ENCODE measurements at regions not wholly inside any gene's neighbourhood (a gene's known extent, or its start where the extent isn't known, plus 50 kb on each side); places are given as distances from the start of the nearest gene placed in this dataset.

DNA sequence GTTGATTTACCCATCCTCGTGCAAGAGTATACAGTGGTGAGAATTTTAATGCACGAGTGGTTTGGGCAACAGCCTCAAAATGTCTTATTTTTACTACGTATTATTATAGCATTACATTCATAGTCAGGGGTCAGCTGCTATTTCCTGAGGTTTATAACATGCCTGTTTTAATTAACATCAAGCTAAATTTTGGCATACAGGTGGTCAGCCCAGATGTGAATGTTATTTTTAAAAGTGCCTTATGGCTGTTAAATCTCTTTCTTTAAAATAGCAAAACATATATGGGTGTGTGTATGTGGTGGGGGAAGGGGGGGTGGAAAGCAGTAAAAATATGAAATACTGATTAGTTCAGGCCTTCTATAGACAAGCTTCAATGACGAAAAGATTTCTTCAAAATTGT, 424.5 kb upstream of the CLINT1 start:
- intact Hi-C loops (cut with micrococcal nuclease) = no loop called here
- H3K9ac ChIP-seq (ENCODE audit: insufficient read depth, low read length, poor library complexity, severe bottlenecking) = no peak overlapping the region
- H3K9me3 ChIP-seq (replicated peaks in 1 of 2; ENCODE audit: control insufficient read depth in 1 of 2, insufficient read depth in 1 of 2, low read length in 2 of 2) = peaks cover 0 to 3% of the 10 kb centered on the region in 2 donors
- H3K4me2 ChIP-seq (replicated peaks; ENCODE audit: extremely low read depth, low read length, poor library complexity, severe bottlenecking) = no peak overlapping the region
- no peaks in the 10 kb centered on the region for H4K20me1 ChIP-seq (ENCODE audit: insufficient read depth, low read length)
- no peaks in the 10 kb centered on the region for H3K27me3 ChIP-seq (ENCODE audit: control insufficient read depth in 2 of 2, insufficient read depth in 2 of 2, low read length in 2 of 2)
- H3K4me1 Mint-ChIP-seq = no peaks in the 10 kb centered on the region
- TF ChIP-seq, protein P1, sequence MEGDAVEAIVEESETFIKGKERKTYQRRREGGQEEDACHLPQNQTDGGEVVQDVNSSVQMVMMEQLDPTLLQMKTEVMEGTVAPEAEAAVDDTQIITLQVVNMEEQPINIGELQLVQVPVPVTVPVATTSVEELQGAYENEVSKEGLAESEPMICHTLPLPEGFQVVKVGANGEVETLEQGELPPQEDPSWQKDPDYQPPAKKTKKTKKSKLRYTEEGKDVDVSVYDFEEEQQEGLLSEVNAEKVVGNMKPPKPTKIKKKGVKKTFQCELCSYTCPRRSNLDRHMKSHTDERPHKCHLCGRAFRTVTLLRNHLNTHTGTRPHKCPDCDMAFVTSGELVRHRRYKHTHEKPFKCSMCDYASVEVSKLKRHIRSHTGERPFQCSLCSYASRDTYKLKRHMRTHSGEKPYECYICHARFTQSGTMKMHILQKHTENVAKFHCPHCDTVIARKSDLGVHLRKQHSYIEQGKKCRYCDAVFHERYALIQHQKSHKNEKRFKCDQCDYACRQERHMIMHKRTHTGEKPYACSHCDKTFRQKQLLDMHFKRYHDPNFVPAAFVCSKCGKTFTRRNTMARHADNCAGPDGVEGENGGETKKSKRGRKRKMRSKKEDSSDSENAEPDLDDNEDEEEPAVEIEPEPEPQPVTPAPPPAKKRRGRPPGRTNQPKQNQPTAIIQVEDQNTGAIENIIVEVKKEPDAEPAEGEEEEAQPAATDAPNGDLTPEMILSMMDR (IDR thresholded peaks at IDR 0.05) = no peak
- no peaks in the 10 kb centered on the region for H3K4me1 ChIP-seq (ENCODE audit: control insufficient read depth in 1 of 2, insufficient read depth in 2 of 2, low read length in 2 of 2)
- peaks cover 0 to 1% (median 1%) of the 10 kb centered on the region in 3 donors for H3K27me3 Mint-ChIP-seq (ENCODE audit: low read depth in 3 of 3)
- DNase-seq = no peak
- H3K4me3 ChIP-seq (replicated peaks in 1 of 3; ENCODE audit: low read depth in 2 of 3, low read length in 3 of 3) = no peak overlapping the region
- H2AFZ ChIP-seq (ENCODE audit: insufficient read depth, low read depth, low read length, poor library complexity, severe bottlenecking) = no peak overlapping the region
- H3K9me3 Mint-ChIP-seq = peaks cover 0 to 6% (median 2%) of the 10 kb centered on the region in 7 donors
- no peaks in the 10 kb centered on the region for H3K36me3 ChIP-seq (replicated peaks in 1 of 2; ENCODE audit: control insufficient read depth in 1 of 2, insufficient read depth in 2 of 2, low read length in 2 of 2)
- no peak overlapping the region for H3K27ac ChIP-seq (ENCODE audit: low read depth in 1 of 2, low read length in 2 of 2)
- WGBS (ENCODE audit: insufficient coverage) = no CpG with 5 or more reads among the region's 4 CpGs
- no peaks in the 10 kb centered on the region for H3K79me2 ChIP-seq (ENCODE audit: insufficient read depth, low read length)
- H3K4me3 Mint-ChIP-seq = no peak overlapping the region
- no peak overlapping the region for H3K27ac Mint-ChIP-seq
- no peaks in the 10 kb centered on the region for H3K36me3 Mint-ChIP-seq

DNA sequence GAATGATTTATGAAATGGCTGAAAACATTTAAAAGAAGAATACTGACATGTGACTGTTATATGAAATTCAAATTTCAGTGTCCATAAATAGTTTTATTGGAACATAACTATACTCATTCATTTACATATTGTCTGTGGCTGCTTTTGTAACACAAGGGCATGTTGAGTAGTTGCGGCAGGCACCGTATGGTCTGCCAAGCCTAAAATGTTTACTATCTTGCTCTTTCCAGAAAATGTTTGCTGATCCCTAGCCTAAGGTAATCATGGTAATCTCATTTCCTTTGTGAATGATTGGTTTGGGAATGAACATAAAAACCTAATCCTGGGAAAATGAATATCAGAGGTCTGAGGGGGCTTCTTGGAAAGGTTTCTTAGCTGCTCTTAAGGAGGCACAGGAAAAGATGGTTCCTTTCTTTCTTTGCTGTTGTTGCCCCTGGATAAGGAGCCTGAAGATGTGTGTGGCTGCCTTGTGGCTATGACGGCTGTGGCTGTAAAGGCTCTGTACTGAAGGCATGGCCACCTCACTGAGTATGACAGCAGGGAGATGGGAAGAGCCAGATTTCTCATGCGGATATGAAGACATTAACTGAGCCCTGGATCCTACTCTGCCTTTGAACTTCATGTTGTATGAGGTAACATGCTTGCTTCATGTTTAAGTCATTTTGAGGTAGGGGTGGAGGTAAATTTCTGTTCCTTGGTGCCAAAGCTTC, 419.4 kb upstream of the CLINT1 start:
- Histone ChIP-seq H3K9me3 (replicated peaks in 1 of 2; ENCODE audit: control insufficient read depth in 1 of 2, insufficient read depth in 1 of 2, low read length in 2 of 2) (no peaks in the 10 kb centered on the region), H3K4me2 (replicated peaks; ENCODE audit: extremely low read depth, low read length, poor library complexity, severe bottlenecking) (no peak overlapping the region), H3K4me1 (ENCODE audit: control insufficient read depth in 1 of 2, insufficient read depth in 2 of 2, low read length in 2 of 2) (no peaks in the 10 kb centered on the region), H4K20me1 (ENCODE audit: insufficient read depth, low read length) (no peaks in the 10 kb centered on the region), H3K27ac (ENCODE audit: low read depth in 1 of 2, low read length in 2 of 2) (no peak overlapping the region), H3K79me2 (ENCODE audit: insufficient read depth, low read length) (no peaks in the 10 kb centered on the region), H3K4me3 (replicated peaks in 1 of 3; ENCODE audit: low read depth in 2 of 3, low read length in 3 of 3) (no peak overlapping the region), H3K27me3 (ENCODE audit: control insufficient read depth in 2 of 2, insufficient read depth in 2 of 2, low read length in 2 of 2) (no peaks in the 10 kb centered on the region), H3K36me3 (replicated peaks in 1 of 2; ENCODE audit: control insufficient read depth in 1 of 2, insufficient read depth in 2 of 2, low read length in 2 of 2) (no peaks in the 10 kb centered on the region), H3K9ac (ENCODE audit: insufficient read depth, low read length, poor library complexity, severe bottlenecking) (no peak overlapping the region), H2AFZ (ENCODE audit: insufficient read depth, low read depth, low read length, poor library complexity, severe bottlenecking) (no peak overlapping the region)
- intact Hi-C loops (cut with micrococcal nuclease) = no loop called here
- Mint-ChIP-seq H3K9me3 (peaks cover 0 to 12% (median 2%) of the 10 kb centered on the region in 7 donors), H3K27ac (no peak overlapping the region), H3K4me3 (no peak overlapping the region), H3K4me1 (no peaks in the 10 kb centered on the region), H3K27me3 (ENCODE audit: low read depth in 3 of 3) (peaks cover 0 to 4% (median 1%) of the 10 kb centered on the region in 3 donors), H3K36me3 (no peaks in the 10 kb centered on the region)
- DNase-seq = no peak
- 100% methylated on average over 2 of the region's 4 CpGs for WGBS (ENCODE audit: insufficient coverage)
- TF ChIP-seq, protein P1 (IDR thresholded peaks at IDR 0.05) = no peak
